D341Med (cell line): ENCODE measurements at regions not wholly inside any gene's neighbourhood (a gene's known extent, or its start where the extent isn't known, plus 50 kb on each side); places are given as distances from the start of the nearest gene placed in this dataset.

Experiments
- DNase-seq: peaks from one replicate; pipeline ENCODE4 v3.0.0; 2012; ENCODE audit warnings: low spot score

DNA sequence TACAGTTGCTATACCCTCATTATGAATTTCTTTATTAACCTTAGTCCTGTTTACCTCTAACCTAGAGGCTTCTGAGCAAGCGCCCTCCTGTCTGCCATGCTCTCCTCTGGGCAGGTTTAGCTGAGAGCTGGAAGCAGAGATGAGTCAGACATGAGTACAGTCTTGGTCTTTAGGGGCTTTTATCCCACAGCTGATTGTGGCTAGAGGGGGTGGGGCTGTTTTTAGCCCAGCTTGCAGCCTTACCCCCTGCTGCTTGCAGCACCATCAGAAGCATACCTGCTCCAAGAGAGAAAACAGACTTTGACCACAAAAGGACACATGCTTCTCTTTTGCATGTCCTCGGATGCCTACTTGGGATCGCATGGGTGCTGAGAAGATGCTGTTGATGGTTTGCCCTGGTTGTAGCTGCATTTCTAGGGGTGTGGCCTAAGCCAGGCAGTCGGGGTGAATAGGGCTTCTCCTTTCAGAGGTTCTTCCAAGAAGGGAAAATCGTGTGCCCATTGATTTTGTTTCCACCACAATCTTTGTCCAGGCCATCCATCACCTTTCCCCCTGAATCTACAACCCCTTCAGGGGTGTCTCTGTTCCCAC, 115.0 kb upstream of the LGALSL start:
- no peak for DNase-seq

DNA sequence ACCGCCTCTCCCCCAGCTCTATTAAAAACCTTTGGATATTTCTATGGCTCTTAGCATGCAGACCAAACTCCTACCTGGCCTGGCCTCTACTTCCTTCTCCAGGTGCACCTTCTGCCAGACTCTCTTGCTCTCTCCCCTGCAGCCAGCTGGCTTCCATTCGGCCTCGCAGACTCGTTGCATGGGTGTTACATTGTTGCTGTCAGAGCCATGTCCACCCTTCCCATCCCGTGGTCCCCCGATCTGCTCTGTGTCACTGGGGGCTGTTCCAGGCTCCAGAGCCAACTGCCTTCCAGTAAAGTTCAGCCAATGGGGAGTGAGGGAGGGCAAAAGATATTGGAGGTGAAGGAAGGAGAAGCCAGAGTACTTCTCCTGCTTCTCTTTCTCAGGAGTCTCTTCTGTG, 112.5 kb upstream of the LGALSL start:
- no peak for DNase-seq

DNA sequence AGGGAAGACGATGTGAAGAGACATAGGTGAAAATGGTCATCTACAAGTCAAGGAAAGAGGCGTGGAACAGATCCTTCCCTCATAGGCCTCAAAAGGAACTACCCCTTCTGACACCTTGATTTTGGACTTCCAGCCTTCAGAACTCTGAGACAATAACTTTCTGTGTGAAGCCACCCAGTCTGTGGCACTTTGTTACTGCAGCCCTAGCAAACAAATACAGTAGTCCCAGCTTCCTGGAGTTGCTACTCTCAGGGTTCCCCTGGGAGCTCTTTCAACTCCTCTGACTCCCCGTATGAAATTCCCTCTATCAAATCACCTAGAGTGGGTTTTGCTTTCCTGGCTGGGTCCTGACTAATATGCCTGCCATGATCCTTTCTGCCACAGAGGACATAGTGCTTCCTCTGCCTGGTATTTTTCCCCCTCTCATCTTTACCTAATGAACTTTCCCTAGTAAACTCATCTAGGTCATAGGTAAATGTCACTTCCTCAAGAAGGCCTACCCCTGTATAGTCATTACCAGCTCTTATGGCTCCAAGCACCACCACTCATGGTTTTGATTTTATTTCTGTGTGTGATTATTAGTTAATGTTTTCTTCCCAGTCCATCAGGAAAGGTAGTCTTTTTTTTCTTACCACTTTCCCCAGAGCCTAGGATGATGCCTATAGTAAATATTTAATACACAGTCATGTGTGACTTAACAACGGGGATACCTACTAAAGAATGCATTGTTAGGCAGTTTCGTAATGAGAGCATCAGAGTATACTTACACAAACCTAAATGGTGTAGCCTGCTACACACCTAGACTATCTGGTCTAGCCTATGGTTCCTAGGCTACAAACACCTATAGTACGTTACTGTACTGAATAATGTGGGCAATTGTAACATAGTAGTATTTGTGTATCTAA, 111.5 kb upstream of the LGALSL start:
- DNase-seq, result no peak

DNA sequence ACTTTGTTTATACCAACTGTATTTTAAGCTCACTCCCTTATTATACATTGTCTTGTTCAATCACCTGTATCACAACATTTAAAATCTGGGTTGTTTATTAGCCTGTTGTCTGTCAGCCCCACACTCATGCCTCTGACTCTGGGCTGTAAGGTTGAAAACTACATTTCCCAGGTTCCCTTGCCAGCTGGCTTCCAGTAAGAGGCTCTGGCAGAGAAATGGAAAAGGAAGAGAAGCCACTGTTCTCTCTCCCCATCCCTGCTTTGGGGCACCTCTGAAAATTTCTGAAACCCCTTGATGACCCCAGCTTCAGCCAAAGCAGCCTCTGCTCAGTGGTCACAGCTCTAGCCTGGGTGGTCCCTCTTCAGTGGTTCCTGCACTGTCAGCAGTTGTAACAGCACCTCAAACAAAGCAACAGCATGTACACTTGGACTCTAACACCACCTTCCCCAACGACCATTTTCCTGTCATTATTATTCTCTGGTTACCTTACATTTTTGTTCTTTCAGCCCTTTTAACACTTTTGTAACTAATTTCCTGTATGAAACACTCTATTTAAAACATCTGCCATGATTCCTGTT, 108.9 kb upstream of the LGALSL start:
- no peak for DNase-seq

DNA sequence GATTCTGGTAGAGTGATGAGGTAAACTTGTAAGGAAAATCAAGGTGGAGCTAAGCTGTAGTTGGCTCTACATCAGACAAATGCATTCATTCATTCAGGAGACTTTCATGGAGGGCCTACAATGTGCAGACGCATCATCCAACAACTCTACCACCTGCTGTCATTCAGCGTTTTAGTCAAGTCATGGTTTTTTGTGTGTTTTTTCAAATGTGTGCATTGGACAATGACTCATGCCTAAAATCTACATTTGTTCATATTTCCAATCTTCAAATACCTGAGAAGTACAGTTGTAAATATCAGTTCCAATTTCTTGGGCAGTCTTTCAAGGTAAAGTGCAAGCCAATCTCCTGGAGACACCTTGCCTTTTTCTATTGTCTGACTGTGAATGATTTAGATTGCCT, 108.0 kb upstream of the LGALSL start:
- DNase-seq, result no peak

DNA sequence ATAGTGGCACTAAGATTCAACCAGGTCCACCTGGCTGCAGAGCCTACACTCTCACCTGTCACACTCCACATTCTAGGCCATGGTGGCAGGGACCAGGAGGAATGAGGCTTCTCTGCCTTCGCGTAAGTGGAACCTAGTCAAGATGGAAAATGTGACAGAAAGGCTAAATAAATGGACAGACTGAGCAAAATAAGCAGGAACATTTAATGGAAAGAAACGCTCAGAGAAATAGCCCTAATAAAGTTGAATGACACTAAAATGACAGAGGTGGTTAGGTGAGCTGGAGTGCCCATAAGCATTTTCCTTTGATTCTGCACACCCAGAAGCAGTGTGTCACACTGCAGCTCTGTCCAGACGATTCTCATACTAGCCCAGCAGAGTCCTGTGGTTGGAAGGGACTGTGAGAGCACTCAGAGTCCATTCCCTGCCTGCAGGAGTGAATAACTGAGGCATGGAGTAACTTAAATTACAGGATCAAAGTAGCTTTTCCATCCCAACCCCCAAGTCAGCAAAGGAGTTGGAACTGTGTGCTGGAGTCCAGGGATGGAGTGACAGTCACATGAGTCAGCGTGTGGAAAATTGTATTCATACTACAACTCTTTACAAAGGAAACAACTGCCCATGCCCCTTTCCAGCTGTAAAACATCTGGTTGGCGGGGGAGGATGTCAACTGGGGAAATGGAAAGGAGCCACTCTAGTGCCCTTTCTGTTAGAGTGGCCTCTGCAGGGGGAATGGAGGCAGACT, 105.4 kb upstream of the LGALSL start:
- DNase-seq, result no peak

DNA sequence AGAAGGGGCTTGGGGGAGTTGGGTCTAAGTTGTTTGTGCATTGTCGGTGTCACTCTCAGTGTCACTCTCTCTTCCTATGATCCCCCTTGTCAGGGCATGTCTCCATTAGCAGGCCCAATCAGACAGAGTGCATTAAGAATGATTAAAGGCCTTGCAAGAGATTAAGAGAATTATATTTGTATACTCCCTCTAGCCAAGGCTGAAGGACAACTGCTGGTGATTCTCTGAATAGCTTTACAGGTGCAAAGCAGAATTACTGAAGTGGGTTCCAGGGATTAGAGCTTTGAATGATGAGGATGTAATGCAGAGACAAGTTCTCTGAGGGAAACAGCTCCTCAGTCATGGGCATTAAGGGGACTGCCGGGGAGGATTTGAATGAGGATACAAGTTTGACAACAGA, 104.8 kb upstream of the LGALSL start:
- DNase-seq, result peak; percentile 62

DNA sequence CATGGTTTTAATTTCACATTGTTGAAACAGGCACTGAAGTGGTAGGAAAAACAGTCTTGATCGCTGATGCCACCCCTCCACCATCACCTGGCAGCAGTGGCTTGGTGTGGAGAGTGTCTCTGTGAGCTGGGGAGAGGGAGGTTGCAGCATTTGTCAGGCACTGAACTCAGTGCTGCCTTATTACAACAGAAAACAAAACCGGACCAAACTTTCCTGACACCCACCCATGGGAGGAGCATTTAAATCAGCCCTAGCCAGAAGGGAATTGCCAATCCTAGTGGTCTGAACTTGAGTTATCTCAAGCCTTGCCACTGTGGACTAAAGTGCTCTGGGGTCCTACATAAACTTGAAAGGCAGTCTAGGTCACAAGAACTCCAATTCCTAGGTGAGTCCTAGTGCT, 103.0 kb upstream of the LGALSL start:
- no peak for DNase-seq

DNA sequence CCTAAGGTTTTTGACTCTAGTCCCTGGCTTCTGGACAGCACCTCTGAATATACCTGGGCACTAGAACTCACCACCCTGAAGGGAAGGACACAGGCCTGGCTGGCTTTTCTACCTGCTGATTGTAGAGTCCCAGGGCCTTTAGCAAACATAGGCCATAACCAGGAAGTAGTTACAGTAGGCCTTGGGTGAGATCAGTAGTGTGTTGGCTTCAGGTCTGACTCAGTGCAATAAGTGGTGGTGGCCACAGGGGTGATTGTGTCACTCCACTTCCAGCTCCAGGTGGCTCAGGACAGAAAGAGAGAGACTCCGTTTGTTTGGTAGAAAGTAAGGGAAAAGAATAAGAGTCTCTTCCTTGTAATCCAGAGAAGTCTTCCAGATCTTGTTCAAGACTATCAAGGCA, 101.7 kb upstream of the LGALSL start:
- no peak for DNase-seq

DNA sequence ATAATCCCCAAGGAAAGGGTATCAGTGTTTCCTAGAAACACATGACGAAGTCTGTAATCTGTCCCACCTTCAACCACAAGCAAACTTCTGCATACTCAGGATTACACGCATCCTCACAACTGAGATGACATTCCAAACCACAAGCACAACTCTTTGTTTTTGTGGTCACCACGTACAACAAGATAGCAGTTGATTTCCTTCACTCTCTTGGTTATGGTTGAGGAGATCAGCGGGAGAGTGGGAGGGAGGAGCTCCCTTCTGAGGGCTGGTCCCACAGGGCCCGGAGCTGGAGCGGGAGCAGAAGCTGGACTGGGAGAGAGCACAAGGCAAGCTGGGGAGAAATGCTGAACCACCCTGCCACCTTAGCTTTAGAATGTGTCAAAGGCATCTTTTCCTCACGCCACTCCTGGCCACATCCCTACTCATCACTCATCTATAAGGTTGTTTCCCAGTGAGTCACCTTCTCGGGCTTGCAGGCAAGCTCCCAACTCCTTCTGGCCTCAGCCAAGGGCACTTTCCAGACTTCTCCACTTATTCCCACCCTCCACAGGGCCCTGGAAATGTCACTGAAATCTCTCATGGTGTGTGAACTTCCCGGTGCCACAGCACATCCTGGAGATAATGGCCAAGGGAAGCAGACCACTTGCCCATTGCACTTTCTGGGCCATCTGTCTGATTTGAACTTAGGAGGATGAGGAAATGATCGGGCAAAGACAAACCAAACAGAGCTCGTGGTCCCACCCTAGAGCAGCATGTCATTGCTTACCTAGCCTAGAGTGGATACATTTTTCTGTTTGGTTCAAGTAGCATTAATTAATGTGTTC, 98.9 kb upstream of the LGALSL start:
- DNase-seq, result no peak

DNA sequence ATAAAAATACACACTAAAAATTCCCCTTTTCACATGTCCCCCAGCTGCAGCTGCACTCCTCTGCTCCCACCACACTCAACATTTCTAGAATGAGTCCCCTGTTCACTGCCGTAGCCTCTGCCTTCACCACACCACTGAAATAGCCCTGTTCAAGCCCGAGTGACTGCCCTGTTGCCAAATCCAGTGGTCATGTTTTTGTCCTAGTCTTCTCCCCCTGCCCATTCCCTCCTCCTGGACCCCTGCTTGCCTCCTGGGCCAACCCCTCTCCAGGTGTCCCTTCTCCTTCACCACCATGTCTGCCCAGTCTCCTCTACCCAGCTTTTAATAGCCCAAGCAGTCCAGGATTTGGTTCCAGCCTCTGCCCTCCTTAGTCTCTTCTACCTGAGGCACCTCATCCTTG, 97.1 kb upstream of the LGALSL start:
- no peak for DNase-seq

DNA sequence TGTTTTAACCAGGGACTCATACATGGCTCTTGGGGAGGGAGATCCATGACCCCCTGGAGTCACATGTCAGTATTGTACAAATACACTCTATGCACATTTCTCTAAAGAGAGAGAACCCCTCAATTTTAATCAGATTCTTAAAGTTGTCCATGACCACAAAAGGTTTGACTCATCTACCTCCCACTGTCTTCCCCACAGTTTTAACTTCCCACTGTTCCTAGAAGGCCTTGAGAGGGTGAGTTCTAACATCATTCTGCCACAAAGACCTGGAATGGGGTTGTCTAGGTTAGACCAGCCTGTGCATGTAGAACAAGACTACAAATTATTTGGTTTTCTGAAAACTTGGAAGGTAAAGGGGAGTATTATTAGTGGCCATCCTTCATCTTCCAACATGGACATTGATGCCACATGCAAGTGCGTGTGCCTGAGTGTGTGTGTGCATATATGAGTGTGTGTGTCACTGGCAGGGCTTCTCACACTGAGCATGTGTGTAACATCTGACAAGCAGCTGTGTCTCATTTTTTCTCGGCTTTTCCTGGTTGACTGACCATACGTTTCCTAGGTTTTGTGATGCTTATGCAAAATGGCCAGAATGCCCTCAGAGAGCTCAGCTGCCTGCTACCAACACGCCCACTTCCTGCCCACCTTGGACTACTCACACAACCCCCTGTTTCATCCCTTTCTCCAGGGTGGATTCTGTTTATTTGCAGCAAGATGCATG, 94.6 kb upstream of the LGALSL start:
- no peak for DNase-seq

DNA sequence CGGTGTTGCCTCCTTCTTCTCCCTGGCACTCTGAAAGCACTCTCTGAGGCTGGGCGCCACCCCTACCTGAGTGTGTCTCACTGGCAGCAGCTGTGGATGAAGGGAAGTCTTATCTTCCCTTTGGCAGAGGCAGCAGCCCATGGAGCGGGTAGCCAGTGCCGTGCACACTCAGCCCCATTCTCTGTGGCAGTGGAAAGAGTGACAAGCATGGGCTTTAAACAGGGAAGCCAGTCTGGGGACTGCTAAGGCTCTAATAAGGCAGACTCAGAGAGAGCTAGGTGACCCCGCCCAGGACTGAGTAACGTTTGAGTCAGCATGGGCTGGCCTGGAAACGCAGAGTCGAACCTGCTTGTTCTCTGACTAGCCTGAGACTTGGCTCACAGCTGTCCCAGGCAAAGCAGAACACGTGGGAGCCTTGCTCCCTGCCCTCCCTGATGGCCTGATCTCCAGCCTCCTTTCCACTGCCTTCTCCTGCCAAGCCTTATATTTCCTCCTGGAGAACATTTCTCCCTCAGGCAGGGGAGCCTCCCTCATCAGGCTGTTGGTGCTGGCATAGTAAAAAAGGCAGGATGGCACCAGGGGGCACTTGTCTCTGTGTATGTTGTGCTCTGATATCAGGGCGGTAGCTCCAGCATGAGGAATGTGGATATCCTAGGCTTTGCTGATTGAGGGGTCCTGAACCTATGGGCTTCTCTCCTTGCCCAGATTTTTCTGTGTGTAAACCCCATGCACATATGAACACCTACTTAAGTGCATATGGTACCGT, 93.9 kb upstream of the LGALSL start:
- no peak for DNase-seq

DNA sequence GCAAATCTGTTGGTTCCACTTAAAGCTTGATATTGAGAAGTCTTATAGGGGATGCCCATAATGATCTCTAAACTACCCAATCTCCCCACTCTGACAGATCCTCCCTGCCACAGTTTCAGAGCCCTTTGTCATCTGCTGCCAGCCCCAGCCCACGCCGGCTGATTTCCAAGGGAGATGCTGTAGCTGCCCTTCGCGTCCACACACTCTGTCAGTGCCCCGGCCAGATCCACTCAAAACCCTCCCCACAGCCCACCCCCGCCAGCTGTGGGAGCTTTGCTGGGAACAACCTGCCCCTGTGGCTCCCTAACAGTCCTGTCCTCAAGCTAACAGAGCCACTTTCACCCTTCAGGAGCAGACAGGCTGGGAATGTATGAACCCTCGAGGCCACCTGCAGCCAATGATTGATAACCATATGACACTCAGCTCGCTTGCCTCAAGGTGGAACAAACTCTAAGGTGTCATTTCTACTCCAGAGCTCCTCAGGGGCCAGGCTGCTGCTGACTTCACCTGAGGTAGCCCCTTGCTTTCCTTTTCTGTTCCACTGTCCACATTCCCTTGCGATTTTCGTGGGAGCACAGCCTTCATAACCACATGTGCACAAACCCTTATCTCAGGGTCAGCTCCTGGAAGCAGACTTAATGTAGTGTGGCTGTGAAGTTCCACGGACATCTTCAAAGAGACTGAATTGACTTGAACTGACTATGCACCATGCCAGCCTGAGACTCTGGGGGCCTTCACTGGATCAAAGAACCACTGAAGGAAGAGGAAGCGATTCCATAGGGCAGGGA, 92.6 kb upstream of the LGALSL start:
- no peak for DNase-seq

DNA sequence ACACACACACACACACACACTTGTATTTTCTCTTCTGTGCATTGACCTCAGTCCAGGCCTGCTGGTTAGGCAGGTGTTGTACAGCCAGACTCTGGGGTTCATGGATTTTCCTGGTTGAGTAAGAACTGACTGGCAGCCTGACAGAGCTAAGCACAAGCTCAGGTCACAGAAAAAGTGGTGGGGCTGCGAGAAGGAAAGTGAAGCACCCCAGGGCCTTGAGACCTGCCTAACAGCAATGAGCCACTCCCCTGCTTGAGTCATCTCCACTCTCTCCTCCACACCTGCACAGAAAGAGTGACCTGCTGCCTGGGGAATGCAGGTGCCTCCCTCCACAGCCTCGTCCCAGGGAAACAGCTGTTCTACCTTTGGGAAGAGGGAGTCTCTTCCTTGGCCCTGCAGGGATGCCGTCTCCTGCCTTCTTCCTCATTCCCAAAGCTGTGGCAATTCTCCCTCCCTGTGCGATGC, 91.4 kb upstream of the LGALSL start:
- no peak for DNase-seq

DNA sequence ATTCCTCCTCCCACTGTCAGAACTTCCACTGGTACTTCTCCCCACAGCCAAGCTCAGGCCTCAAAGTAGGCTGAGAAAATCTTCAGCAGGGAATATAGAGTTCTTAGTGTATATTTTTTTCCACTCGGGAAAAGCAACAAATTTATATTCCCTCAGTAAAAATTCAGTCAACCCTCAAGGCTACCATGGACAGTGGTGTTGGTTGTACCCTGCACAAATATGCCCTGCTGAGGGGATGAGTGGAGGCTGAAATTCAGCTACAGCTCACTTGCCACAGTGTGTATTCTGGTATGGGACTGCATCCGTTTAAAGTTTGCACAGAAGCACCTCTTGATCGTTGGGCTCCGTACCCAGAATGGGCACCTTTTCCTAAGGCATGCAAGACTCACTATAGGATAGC, 90.8 kb upstream of the LGALSL start:
- DNase-seq, result no peak

DNA sequence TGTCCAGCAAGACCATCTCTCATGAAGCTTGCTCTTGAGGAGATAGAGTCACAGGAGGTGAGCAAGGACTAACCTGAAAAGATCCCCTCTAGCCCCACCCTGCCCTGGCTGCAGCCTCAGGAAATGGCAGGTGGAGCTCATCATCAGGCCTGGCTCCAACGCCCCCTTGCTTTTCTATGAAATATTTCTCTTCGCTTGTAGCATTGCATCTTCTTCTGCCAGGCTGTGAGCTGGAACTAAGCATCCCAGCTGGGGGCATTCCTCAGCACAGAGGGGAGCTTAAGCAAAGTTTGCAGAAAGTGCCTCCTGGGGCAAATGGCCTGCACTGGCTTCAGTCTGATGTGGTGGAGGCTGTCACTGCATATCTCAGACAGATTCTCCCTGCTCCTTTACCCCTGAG, 90.1 kb upstream of the LGALSL start:
- DNase-seq, result no peak

DNA sequence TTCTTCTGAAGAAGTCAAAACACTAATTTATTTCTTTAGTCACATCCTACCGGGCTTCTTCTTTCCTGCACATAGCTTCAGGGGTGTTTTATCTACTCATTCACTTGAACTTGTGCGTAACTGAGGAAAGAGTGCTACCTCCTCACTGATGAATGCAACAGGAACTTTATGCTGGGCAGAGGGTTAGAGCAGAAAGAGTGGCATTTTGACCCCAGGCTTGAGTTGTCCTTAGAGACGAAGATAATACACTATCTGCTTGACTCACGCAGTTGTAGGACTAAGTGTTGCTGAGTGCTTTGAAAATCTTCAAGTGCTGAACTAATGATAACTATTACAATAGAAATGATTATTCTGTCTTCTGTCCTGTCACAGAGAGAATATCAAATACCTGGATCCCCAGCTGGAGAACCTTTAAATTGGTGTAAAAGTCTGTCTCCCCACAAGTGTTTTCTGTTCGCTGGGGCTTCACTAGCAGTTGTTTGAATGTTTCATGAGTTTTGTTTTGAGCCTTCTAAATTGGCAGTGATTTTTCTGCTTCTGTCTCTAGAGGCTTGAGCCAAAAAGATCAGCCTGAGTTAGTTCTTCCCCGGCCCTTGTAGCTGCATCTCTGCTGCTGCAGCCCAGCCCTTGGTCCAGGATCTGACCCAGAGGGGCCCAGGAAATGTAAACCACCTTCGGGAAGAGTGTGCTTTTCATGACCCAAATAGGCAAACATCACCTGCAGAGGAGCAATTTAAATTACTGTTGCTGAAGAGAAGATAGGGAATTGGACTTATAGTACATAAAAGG, 86.3 kb upstream of the LGALSL start:
- no peak for DNase-seq

DNA sequence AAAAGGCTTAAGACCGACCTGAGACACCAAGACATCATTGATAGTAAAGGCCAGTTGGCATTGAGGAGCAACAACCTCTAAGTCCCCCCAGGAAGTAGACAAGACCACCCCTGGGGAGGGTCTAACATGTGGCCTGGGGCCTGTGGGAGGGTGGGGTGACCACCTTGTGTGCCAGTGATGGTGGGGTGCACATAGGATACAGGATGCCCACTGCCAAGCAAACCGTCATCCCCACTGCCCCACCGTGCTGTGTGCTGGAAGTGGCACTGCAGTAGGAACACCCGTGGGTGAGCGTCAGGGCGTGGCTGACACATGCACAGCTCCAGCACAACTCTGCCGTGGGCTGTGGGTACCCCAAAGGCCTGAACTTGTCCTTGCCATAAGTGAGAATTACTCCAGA, 84.3 kb upstream of the LGALSL start:
- DNase-seq, result no peak
